Nephron progenitor cell (in vitro differentiated cells): ENCODE measurements at regions not wholly inside any gene's neighbourhood (a gene's known extent, or its start where the extent isn't known, plus 50 kb on each side); places are given as distances from the start of the nearest gene placed in this dataset.

Source experiments
- DNase-seq: peaks from one replicate; pipeline ENCODE4 v3.0.0; 2021
- H3K27ac Mint-ChIP-seq: 2 replicates; pipeline ENCODE4 v1.8.0; 2021; ENCODE audit warnings: mild to moderate bottlenecking, moderate library complexity, mixed read lengths
- H3K27me3 Mint-ChIP-seq: 2 replicates; pipeline ENCODE4 v1.8.0; 2021; ENCODE audit warnings: mild to moderate bottlenecking, low read depth, mixed read lengths; ENCODE audit not compliant: poor library complexity
- H3K36me3 Mint-ChIP-seq: 2 replicates; pipeline ENCODE4 v1.8.0; 2021; ENCODE audit warnings: low read depth, mixed read lengths
- H3K4me1 Mint-ChIP-seq: 2 replicates; pipeline ENCODE4 v1.8.0; 2021; ENCODE audit warnings: mixed read lengths
- H3K4me3 Mint-ChIP-seq: 2 replicates; pipeline ENCODE4 v1.8.0; 2021; ENCODE audit warnings: mild to moderate bottlenecking, moderate library complexity, mixed read lengths
- H3K9me3 Mint-ChIP-seq: 2 replicates; pipeline ENCODE4 v1.8.0; 2021; ENCODE audit warnings: mild to moderate bottlenecking, moderate library complexity, mixed read lengths
- TF ChIP-seq, protein P1 (sequence below): fragments of 200-600 bp; sonication (generic); IDR thresholded peaks from 2 replicates; pipeline ENCODE4 v1.5.0; 2021; ENCODE audit warnings: antibody characterized with exemption

DNA sequence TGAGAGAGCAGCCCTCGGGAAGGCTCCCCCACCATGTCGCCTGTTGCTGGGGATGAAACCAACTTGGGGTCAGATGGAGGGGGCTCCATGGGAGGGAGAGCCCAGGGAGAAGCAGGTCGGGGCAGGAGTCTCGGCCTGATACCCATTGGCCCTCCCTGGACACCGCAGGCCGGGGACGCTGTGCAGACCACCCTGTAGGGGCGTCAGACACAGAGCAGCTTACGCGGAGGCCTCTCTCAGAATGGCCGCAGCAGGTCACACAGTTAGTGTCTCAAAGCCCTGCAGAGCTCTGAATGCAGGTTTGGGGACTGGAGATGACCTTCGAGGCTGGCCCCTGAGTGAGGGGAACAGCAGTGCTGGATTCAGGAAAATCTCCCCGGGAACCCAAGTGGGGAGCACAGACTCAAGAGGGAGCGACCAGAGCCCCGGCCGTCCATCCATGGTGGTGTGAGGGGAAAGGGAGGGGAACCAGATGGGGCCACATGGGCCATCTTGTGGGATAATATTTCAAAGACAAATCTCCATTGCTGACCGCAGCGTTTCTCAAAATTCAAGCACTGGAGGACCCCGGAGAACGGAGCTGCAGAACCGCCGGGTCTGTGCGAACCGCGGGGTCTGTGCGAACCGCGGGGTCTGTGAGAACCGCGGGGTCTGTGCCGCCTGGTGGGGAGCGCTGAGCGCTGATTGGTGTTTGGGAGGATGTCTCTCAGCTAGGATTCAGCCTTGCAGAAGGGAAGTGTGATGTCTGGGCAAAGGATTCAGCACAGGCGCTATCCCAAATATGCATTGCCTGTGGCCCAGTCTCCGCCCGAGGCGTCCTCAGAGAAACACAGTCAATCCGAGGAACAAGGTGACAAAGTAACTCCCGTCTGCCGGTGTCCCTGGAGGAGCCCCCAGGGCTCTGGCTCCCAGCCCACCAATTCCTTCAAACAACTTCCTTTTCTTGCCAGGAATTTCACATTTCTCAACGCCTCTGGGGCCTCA, 324.4 kb upstream of the RTL1 start:
- Mint-ChIP-seq H3K27me3 (peaks cover 11% of the 10 kb centered on the region), H3K4me1 (peaks cover 48% of the 10 kb centered on the region), H3K36me3 (no peaks in the 10 kb centered on the region), H3K4me3 (no peak overlapping the region), H3K27ac (no peak overlapping the region), H3K9me3 (peaks cover 3% of the 10 kb centered on the region)
- TF ChIP-seq, protein P1, sequence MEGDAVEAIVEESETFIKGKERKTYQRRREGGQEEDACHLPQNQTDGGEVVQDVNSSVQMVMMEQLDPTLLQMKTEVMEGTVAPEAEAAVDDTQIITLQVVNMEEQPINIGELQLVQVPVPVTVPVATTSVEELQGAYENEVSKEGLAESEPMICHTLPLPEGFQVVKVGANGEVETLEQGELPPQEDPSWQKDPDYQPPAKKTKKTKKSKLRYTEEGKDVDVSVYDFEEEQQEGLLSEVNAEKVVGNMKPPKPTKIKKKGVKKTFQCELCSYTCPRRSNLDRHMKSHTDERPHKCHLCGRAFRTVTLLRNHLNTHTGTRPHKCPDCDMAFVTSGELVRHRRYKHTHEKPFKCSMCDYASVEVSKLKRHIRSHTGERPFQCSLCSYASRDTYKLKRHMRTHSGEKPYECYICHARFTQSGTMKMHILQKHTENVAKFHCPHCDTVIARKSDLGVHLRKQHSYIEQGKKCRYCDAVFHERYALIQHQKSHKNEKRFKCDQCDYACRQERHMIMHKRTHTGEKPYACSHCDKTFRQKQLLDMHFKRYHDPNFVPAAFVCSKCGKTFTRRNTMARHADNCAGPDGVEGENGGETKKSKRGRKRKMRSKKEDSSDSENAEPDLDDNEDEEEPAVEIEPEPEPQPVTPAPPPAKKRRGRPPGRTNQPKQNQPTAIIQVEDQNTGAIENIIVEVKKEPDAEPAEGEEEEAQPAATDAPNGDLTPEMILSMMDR: no peak
- no peak for DNase-seq

- Mint-ChIP-seq H3K27ac (peak overlapping the region; percentile 95), H3K4me3 (peak overlapping the region; percentile 58), H3K36me3 (no peaks in the 10 kb centered on the region), H3K9me3 (peaks cover 3% of the 10 kb centered on the region), H3K27me3 (peaks cover 7% of the 10 kb centered on the region), H3K4me1 (peaks cover 50% of the 10 kb centered on the region)
- DNase-seq: no peak
- TF ChIP-seq, protein P1: no peak
These were observed 325.5 kb upstream of the RTL1 start for GRCh38 chr14:101228949-101229541.

DNA sequence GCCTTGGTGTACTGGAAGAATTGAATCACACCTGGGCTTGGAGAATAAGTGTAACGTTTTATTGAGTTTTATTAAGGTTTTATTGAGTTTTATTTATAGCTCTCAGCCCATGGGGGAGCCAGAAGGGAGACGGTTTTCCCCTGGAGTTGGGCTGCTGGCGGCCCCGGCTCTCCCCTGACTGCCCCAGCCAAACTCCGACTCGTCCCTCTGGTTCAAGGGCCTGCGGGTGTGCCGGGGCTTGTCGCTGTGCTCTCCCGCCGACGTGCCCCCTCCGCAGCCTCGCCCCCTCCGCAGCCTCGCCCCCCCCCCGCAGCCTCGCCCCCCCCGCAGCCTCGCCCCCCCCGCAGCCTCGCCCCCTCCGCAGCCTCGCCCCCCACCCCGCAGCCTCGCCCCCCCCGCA, 326.1 kb upstream of the RTL1 start:
- TF ChIP-seq, protein P1: no peak
- peaks cover 7% of the 10 kb centered on the region for H3K27me3 Mint-ChIP-seq
- H3K36me3 Mint-ChIP-seq: no peaks in the 10 kb centered on the region
- H3K4me1 Mint-ChIP-seq: peaks cover 56% of the 10 kb centered on the region
- H3K27ac Mint-ChIP-seq: no peak overlapping the region
- H3K4me3 Mint-ChIP-seq: peak overlapping the region; percentile 58
- H3K9me3 Mint-ChIP-seq: peaks cover 3% of the 10 kb centered on the region
- DNase-seq: no peak

DNA sequence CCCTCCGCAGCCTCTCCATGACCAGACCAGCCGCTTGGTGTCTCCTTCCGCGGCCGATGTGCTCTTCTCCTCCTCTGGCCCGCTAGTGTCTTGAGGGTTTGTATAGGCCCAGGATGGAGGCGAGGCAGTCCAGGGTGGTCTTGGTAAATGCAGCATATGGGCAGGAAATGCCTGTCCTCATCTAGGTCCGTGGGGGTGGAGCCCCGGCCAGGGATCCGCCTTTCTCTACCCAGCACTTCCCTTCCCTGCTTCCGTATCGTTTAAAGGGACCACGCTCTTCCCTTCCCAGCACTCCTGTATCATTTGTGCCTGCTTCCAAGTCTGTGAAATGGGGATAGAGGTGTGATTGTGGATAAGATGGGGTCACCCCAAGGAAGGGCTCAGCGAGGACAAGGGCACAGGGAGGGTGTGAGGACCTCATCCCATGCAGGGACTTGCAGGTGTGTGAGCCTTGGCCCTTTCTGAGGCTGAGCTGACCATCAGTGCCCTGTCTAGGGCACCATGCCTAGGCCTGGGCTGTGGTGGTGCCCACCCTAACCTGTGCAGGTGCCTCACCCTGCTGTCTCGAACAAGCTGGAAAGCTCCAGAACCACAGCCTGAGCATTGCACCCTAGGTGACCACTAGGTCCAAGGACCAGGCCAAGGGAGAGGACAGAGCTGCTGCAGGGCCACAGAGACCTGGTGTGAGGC, 326.8 kb upstream of the RTL1 start:
- H3K9me3 Mint-ChIP-seq: peaks cover 3% of the 10 kb centered on the region
- no peak overlapping the region for H3K27ac Mint-ChIP-seq
- H3K4me3 Mint-ChIP-seq: peak overlapping the region; percentile 66
- peaks cover 9% of the 10 kb centered on the region for H3K27me3 Mint-ChIP-seq
- TF ChIP-seq, protein P1: no peak
- no peaks in the 10 kb centered on the region for H3K36me3 Mint-ChIP-seq
- peaks cover 62% of the 10 kb centered on the region for H3K4me1 Mint-ChIP-seq
- DNase-seq: no peak

DNA sequence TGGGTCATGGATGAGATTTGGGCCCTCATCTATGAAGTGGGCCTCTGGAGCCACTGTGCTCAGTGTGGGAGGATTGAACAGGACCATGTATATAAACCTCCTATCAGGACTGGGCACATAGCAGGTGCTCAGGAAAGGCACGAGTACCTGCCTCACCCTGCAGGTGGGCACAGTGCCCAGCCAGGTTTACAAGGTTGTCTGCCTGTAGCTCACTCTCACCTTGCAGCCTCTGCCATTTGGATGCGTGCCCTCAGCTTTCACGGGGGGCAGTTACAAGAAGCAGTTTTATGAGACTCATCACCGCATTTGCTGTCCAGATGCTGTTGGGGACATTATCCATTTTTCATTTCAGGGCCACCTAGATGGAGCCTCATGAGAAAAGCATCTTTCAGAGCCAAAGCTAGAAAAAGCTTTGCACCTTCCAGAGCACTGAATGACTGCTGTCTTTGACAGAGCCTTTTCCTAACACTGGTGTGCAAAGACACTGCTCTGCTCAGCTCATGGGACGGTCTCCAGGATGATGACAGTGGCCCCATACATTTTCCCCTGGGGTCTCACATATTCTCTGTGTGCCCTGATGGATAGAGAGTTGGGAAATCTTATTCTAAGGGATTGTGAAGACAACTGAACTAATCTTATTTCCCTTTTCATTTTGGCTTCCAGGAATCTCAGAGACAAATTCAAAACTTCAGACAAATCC, 327.5 kb upstream of the RTL1 start:
- H3K27ac Mint-ChIP-seq: no peak overlapping the region
- TF ChIP-seq, protein P1: no peak

More for the DNA sequence above, 327.5 kb upstream of the RTL1 start:
- Mint-ChIP-seq H3K9me3 (peaks cover 3% of the 10 kb centered on the region), H3K4me1 (peaks cover 56% of the 10 kb centered on the region), H3K36me3 (no peaks in the 10 kb centered on the region), H3K27me3 (peaks cover 9% of the 10 kb centered on the region), H3K4me3 (no peak overlapping the region)
- no peak for DNase-seq
